Pancreas (tissue), 10 donors: ENCODE measurements at regions not wholly inside any gene's neighbourhood (a gene's known extent, or its start where the extent isn't known, plus 50 kb on each side); places are given as distances from the start of the nearest gene placed in this dataset.

Experiments used
- ATAC-seq, 4 donors: fragments of 200-7000 bp; cut with Tn5 transposase; one replicate each; pipeline versions ENCODE4 v1.8.0 to v1.9.1; 2020; ENCODE audit warnings: mild to moderate bottlenecking in 4 of 4, moderate library complexity in 4 of 4
- DNase-seq, 6 donors: peaks; one replicate each; pipeline ENCODE4 v3.0.0-alpha.2; 2020
- FAIRE-seq: peaks from 2 replicates; lab custom pipeline; 2012; peaks lifted over from hg19 to GRCh38; lab: Jason Lieb, UNC
- H3K27ac ChIP-seq, 4 donors: fragments of 200-600 bp; sonication (generic); 1 replicate in 3 of 4; 2 replicates in 1 of 4; pipeline versions ENCODE4 v1.5.0 to v1.8.0; 2020
- H3K27me3 ChIP-seq, 4 donors: fragments of 200-600 bp; one replicate each; pipeline ENCODE4 v1.8.0; 2021
- H3K36me3 ChIP-seq, 3 donors: fragments of 200-600 bp; sonication (generic) in 1 of 3; one replicate each; pipeline versions ENCODE4 v1.5.0 to v1.8.0; 2020 to 2021
- H3K4me1 ChIP-seq, 3 donors: fragments of 200-600 bp; one replicate each; pipeline ENCODE4 v1.8.0; 2021
- H3K4me3 ChIP-seq, 4 donors: fragments of 200-600 bp; sonication (generic) in 2 of 4; one replicate each; pipeline versions ENCODE4 v1.5.0 to v1.8.0; 2020 to 2021
- H3K9me3 ChIP-seq, 4 donors: fragments of 200-600 bp; one replicate each; pipeline ENCODE4 v1.8.0; 2021
- CTCF ChIP-seq, 4 donors: fragments of 200-600 bp; sonication (generic) in 3 of 4; IDR thresholded peaks; one replicate each; pipeline versions ENCODE4 v1.5.0 to v1.8.0; 2021; ENCODE audit warnings: antibody characterized with exemption in 4 of 4
- WGBS, 2 donors: extraction: QIAGEN DNeasy Blood & Tissue Kit; methylation state at CpG; one replicate each; pipeline ENCODE4 v1.1.7; 2013; 5-methylcytosine and 5-hydroxymethylcytosine counted together
- intact Hi-C, 3 donors: fragments of 100-400 bp; cut with DNase I; formaldehyde crosslinking; loops; one replicate each; pipeline versions ENCODE4 v1.11.1 to v1.14.2; 2022
- donor health status: healthy with polysubstance abuse.
- donor health status: DM: no; HTN: no; CAD: no; lungs with moderate emphysema.
- donor health status: DM: no; HTN: no; CAD: no.
- donor health status: control.
- donor health status: control.
- donor health status: Bipolar disorder and iron deficiency.
- donor health status: DM: yes; HTN: yes; CAD: no.
- donor health status: DM: no; HTN: no; CAD: no.
- donor health status: DM: no; HTN: no; CAD: no.
- donor health status: DM: yes; HTN: yes; CAD: no.

- Histone ChIP-seq H3K36me3 (no peaks in the 10 kb centered on the region), H3K4me3 (no peak overlapping the region), H3K9me3 (no peaks in the 10 kb centered on the region), H3K27ac (no peak overlapping the region), H3K4me1 (no peaks in the 10 kb centered on the region), H3K27me3 (no peaks in the 10 kb centered on the region)
- intact Hi-C loops: no loop called here
- FAIRE-seq: no peak
- TF ChIP-seq CTCF (IDR thresholded peaks at IDR 0.05): no peak
- DNase-seq: no peak
- ATAC-seq: peak in 3 of 4 donors; percentile 17 to 53 (median 44)
- WGBS, 2 donors: 59 to 60% methylated on average over 3 of the region's 3 CpGs
Measured at GRCh38 chr3:40765884-40766283, 241.1 kb downstream of the ZNF621 start.

GRCh38 chr3:40766396-40766795 lies 241.6 kb downstream of the ZNF621 start:
- Histone ChIP-seq H3K36me3 (no peaks in the 10 kb centered on the region), H3K9me3 (no peaks in the 10 kb centered on the region), H3K27me3 (no peaks in the 10 kb centered on the region), H3K27ac (no peak overlapping the region), H3K4me1 (no peaks in the 10 kb centered on the region), H3K4me3 (no peak overlapping the region)
- WGBS, 2 donors: 85 to 89% methylated on average over 2 of the region's 2 CpGs
- no peak for TF ChIP-seq CTCF (IDR thresholded peaks at IDR 0.05)
- intact Hi-C loops: no loop called here
- DNase-seq: no peak
- no peak for FAIRE-seq
- ATAC-seq: no peak

GRCh38 chr3:40768046-40768445 lies 243.3 kb downstream of the ZNF621 start:
- ATAC-seq (no peak), FAIRE-seq (no peak), DNase-seq (no peak)
- Histone ChIP-seq H3K27me3 (no peaks in the 10 kb centered on the region), H3K9me3 (no peaks in the 10 kb centered on the region), H3K27ac (no peak overlapping the region), H3K4me1 (no peaks in the 10 kb centered on the region), H3K36me3 (no peaks in the 10 kb centered on the region), H3K4me3 (no peak overlapping the region)
- TF ChIP-seq CTCF (IDR thresholded peaks at IDR 0.05): no peak
- 90 to 93% methylated on average over 4 of the region's 4 CpGs for WGBS, 2 donors
- intact Hi-C loops: no loop called here

- 91 to 96% methylated on average over 1 of the region's 1 CpG for WGBS, 2 donors
Measured at GRCh38 chr3:40768536-40768935, 243.8 kb downstream of the ZNF621 start.

More at GRCh38 chr3:40768536-40768935, 243.8 kb downstream of the ZNF621 start:
- Histone ChIP-seq H3K27me3 (no peaks in the 10 kb centered on the region), H3K36me3 (no peaks in the 10 kb centered on the region), H3K4me1 (no peaks in the 10 kb centered on the region), H3K4me3 (no peak overlapping the region), H3K27ac (no peak overlapping the region), H3K9me3 (no peaks in the 10 kb centered on the region)
- no peak for TF ChIP-seq CTCF (IDR thresholded peaks at IDR 0.05)
- FAIRE-seq: no peak
- ATAC-seq: peak in 2 of 4 donors; percentile 35 to 39
- DNase-seq: no peak
- intact Hi-C loops: no loop called here
